HepG2 (cell line): ENCODE measurements at regions not wholly inside any gene's neighbourhood (a gene's known extent, or its start where the extent isn't known, plus 50 kb on each side); places are given as distances from the start of the nearest gene placed in this dataset.

Experiments used
- BORCS8-MEF2B ChIP-seq: sonication (generic); formaldehyde crosslinking; IDR thresholded peaks from 2 replicates; pipeline ENCODE4 v1.8.0; 2022; ENCODE audit warnings: mild to moderate bottlenecking, missing genetic modification reagents
- CHD2 ChIP-seq: IDR thresholded peaks from 2 replicates; pipeline ENCODE4 v1.6.1; 2011; ENCODE audit warnings: low read depth, low read length, improper control_type of control experiment
- DNMT1 ChIP-seq: sonication (generic); formaldehyde crosslinking; IDR thresholded peaks from 2 replicates; pipeline ENCODE4 v1.5.1; 2020; ENCODE audit warnings: mild to moderate bottlenecking, missing genetic modification reagents
- FLYWCH1 ChIP-seq: sonication (generic); formaldehyde crosslinking; IDR thresholded peaks from 2 replicates; pipeline ENCODE4 v1.8.1; 2023; ENCODE audit warnings: mild to moderate bottlenecking, missing genetic modification reagents
- ZNF138 ChIP-seq: sonication (generic); formaldehyde crosslinking; IDR thresholded peaks from 2 replicates; pipeline ENCODE4 v1.5.0; 2020; ENCODE audit warnings: mild to moderate bottlenecking, low read depth, missing genetic modification reagents
- ZNF180 ChIP-seq: sonication (generic); formaldehyde crosslinking; IDR thresholded peaks from 2 replicates; pipeline ENCODE4 v1.4.0; 2020; ENCODE audit warnings: low read depth, missing genetic modification reagents, borderline replicate concordance
- ZSCAN30 ChIP-seq: sonication (generic); formaldehyde crosslinking; IDR thresholded peaks from 2 replicates; pipeline ENCODE4 v1.5.0; 2020; ENCODE audit warnings: mild to moderate bottlenecking, missing genetic modification reagents
- TF ChIP-seq, protein P1 (sequence below), 2 experiments: fragments of 450-650 bp in 1 of 2; sonication (generic) in 1 of 2; formaldehyde crosslinking in 1 of 2; IDR thresholded peaks; 2 replicates each; pipeline versions ENCODE4 v1.6.1 to v1.8.0; 2016 to 2022; ENCODE audit warnings: antibody characterized with exemption in 1 of 2, mild to moderate bottlenecking in 1 of 2, missing genetic modification reagents in 1 of 2
- TF ChIP-seq, protein P2 (sequence below): sonication (generic); formaldehyde crosslinking; IDR thresholded peaks from 2 replicates; pipeline ENCODE4 v1.5.0; 2020; ENCODE audit warnings: mild to moderate bottlenecking, missing genetic modification reagents, moderate library complexity

DNA sequence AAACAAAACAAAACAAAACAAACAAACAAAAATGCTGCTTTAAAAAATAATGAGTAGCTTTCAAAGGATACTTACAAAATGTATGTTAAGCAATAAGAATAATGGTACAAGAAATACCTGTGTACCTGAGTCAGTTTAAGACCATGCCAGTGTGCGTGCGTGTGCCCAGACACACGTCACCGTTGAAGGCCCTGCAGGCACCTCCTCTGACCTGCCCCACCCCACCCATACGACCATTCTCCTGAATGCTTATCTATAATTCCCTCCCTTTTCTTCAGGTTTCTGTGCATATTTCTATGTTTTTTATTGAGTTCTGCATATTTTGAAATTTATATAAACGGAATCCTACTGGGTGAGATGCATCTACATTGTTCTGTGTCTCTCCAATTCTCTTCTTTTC, 374.2 kb upstream of the KLF6 start:
- TF ChIP-seq ZNF138 (CRISPR knock-in tag) (no peak), DNMT1 (no peak), BORCS8-MEF2B (no peak), ZNF180 (no peak), FLYWCH1 (CRISPR knock-in tag) (no peak), CHD2 (no peak), ZSCAN30 (CRISPR knock-in tag) (no peak)
- TF ChIP-seq, protein P1, sequence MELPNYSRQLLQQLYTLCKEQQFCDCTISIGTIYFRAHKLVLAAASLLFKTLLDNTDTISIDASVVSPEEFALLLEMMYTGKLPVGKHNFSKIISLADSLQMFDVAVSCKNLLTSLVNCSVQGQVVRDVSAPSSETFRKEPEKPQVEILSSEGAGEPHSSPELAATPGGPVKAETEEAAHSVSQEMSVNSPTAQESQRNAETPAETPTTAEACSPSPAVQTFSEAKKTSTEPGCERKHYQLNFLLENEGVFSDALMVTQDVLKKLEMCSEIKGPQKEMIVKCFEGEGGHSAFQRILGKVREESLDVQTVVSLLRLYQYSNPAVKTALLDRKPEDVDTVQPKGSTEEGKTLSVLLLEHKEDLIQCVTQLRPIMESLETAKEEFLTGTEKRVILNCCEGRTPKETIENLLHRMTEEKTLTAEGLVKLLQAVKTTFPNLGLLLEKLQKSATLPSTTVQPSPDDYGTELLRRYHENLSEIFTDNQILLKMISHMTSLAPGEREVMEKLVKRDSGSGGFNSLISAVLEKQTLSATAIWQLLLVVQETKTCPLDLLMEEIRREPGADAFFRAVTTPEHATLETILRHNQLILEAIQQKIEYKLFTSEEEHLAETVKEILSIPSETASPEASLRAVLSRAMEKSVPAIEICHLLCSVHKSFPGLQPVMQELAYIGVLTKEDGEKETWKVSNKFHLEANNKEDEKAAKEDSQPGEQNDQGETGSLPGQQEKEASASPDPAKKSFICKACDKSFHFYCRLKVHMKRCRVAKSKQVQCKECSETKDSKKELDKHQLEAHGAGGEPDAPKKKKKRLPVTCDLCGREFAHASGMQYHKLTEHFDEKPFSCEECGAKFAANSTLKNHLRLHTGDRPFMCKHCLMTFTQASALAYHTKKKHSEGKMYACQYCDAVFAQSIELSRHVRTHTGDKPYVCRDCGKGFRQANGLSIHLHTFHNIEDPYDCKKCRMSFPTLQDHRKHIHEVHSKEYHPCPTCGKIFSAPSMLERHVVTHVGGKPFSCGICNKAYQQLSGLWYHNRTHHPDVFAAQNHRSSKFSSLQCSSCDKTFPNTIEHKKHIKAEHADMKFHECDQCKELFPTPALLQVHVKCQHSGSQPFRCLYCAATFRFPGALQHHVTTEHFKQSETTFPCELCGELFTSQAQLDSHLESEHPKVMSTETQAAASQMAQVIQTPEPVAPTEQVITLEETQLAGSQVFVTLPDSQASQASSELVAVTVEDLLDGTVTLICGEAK (IDR thresholded peaks at IDR 0.05) = no peak
- TF ChIP-seq, protein P1 (CRISPR knock-in tag; IDR thresholded peaks at IDR 0.05) = no peak
- TF ChIP-seq, protein P2, sequence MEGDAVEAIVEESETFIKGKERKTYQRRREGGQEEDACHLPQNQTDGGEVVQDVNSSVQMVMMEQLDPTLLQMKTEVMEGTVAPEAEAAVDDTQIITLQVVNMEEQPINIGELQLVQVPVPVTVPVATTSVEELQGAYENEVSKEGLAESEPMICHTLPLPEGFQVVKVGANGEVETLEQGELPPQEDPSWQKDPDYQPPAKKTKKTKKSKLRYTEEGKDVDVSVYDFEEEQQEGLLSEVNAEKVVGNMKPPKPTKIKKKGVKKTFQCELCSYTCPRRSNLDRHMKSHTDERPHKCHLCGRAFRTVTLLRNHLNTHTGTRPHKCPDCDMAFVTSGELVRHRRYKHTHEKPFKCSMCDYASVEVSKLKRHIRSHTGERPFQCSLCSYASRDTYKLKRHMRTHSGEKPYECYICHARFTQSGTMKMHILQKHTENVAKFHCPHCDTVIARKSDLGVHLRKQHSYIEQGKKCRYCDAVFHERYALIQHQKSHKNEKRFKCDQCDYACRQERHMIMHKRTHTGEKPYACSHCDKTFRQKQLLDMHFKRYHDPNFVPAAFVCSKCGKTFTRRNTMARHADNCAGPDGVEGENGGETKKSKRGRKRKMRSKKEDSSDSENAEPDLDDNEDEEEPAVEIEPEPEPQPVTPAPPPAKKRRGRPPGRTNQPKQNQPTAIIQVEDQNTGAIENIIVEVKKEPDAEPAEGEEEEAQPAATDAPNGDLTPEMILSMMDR (CRISPR knock-in tag) = no peak
